HG02970 (cell line): ENCODE measurements at regions not wholly inside any gene's neighbourhood (a gene's known extent, or its start where the extent isn't known, plus 50 kb on each side); places are given as distances from the start of the nearest gene placed in this dataset.
A peak's percentile ranks its signal among the peaks of the same experiment; 100 is the strongest.

Experiments
- ATAC-seq: cut with Tn5 transposase; IDR thresholded peaks from one replicate; pipeline ENCODE4 v1.9.1; 2021; ENCODE audit warnings: mild to moderate bottlenecking, moderate library complexity, moderate number of reproducible peaks; ENCODE audit not compliant: unreplicated experiment, low FRiP score

DNA sequence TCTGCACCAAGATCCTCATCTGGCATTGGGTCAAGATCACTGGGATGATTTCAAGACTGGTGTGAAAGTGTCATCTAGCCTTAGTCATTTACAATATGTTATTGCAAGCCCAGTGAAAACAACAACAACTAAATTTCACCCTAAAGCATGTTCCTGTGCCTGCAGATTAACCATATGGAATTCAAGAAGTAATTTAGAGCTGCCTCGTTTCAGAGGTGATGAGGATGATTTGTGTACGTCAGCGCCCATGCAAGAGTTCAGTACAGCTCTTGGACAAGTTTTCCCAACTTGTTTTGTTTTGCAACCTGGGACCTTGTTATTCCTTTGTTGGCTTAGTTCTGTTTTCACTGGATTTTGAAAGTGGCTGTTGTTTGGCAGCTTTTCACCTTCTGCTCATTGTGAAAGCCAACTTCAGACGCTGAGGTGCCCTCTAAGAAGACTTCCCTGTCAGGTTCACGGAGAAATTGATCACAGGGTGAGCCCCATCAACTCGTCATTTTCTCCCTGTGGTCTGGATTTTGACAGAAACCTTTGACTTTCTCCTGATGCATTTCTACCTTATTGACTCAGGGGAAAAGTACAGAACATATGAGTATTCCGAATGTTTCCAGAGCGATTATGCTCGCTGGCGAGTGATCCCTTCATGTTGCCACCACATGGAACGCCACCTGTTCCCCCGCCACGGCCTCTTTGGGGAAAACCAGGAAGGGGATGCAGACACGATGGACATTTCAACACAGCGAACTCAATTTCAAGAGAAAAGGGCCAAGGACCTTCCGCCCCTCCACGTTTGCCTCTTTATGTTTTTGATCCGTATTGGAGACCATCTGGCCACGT is 85.6 kb downstream of the FOXL1 start:
- no peak for ATAC-seq

- peak; percentile 79 for ATAC-seq
These were observed 86.4 kb downstream of the FOXL1 start for GRCh38 chr16:86664522-86665318.

GRCh38 chr16:86665319-86665675 is 86.9 kb downstream of the FOXL1 start:
- no peak for ATAC-seq

- ATAC-seq, result no peak
These were observed 87.6 kb downstream of the FOXL1 start for GRCh38 chr16:86665929-86666328.

- no peak for ATAC-seq
These were observed 88.7 kb downstream of the FOXL1 start for GRCh38 chr16:86667035-86667434.

GRCh38 chr16:86668136-86668910 is 90.0 kb downstream of the FOXL1 start:
- no peak for ATAC-seq

DNA sequence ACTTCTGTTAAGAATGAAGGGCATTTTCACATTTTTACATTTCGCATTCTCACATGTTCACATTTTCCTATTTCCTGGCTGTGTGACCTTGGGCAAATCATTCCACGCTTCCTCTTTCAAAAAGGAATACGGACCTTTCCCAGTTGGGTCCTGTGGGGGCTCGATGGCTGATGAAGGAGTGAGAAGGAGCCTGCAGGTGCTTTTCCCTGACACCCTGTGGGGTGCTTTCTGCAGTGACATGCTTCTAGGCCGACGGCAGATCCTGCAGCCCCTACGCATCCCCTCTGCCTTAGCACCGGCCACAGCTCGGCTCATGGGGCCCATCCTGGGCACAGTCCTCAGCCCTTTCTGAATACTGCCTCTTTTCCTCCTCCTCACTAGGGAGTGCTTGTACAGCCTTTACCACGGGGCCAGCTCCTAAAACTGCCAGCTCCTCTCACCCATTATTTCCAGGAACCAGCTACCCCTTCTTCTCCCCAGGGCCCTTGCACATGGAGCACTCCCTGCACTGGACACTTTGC is 91.0 kb downstream of the FOXL1 start:
- no peak for ATAC-seq

- ATAC-seq, result no peak
These were observed 91.8 kb downstream of the FOXL1 start for GRCh38 chr16:86669937-86670749.

DNA sequence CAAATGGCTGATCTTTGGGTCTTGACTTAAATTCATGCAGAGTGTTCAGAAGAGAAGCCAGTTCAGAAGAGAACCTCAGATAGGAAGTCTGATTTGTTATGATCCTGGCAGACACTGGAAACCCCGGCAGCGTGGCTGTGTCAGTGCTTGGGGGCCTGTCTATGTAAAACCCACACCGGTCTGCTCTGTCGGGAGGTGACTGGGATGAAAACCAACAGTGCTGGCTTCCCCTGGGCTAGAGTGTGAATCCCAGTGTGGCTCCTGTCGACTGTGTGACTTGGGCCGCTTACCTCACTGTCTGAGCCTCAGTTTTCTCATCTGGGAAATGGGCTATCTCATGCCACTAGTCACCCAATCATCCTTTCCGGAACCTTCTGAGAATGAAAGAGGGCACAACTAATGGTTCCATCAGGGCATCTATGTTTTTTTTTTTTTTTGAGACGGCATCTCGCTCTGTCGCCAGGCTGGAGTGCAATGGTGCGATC is 92.4 kb downstream of the FOXL1 start:
- no peak for ATAC-seq

DNA sequence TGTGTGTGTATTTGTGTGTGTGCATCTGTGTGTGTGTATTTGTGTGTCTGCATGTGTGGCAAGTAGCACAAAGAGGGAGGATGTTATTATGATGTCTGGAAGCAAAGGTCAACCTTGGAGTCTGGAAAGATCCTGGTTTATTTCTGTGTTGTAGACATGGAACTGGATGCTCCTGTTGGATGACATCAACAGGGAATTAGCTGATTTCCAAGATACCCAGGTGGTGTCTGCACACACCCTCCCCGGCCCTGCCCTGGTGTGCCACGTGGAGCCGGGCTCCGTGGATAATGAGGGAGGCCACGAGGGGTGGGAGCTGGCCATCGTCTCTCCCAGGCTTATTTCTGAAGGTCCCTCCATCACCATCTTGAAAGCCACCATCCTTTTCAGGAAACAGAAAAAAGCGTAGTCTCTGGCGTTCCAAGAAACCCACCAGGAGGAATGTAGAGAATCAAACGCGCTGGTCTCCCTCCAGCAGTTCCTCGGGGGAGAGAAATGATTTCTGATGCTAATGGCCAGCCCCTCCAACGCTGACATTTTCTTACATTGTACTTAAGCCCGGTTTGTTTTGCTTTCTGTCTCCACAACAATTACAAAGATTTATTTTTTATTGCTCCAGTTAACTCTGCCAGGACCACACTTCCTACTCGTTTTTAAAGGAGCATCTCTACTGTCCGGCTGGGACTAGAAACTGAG is 93.3 kb downstream of the FOXL1 start:
- no peak for ATAC-seq

DNA sequence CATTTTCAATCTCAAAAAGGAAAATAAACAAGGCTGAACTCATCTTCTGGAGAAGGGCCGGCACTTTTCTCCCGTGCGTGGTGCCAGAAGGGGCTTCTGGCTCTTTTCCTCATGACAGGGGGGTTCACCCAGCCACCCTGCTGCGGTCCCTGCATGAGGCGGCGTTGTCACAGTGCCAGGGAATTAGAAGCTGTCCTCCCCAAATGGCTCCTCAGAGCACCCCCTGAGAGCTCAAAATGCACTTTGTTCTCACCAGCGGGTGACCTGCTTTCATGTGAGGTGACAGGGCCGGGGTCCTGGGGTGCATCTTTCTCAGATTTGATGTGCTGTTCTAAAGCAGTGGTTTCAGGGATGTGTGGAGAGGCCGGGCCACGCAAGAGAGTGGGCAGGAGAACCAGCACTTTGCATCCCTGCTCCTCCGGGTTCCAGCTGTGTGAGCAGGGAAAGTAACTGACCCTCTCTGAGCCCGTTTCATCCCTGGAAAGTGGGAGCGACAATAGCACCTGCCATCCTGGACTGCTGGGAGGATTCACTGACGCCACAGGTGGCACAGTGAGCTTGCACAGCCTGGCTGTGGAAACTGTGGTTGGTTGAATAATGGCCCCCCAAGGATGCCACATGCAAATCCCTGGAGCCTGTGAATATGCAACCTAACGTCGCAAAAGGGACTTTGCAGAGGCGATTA is 94.0 kb downstream of the FOXL1 start:
- ATAC-seq, result no peak

DNA sequence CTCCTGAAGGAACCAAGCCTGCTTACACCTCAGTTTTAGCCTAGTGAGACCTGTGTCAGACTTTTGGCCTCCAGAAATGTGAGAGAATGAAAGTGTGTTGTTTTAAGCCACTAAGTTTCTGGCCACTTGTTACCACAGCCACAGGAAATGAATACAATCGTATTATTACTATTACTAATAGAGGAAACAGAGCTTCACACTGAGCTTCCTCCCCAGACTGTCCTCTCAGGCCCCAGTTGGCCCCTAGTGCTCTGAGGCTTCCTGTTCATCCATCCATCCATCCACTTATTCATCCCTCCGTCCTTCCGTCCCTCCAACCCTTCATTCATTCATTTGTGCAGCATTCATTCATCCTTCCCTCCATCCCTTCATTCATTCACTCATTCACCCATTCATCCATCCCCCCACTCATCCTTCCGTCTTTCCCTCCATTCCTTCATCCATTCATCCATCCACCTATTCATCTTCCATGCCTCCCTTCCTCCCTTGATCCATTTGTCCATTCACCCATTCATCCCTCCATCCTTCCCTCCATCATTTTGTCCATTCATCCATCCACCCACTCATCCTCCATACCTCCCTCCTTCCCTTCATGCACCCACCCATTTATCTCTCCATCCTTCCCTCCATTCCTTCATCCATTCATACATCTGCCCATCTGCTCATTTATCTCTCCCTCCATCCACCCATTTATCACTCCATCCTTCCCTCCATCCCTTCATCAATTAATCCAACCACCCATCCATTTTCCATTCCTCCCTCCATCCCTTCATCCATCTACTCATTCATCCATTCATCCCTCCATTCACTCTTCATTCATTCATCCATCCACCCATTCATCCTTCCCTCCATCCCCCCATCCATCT is 95.0 kb downstream of the FOXL1 start:
- no peak for ATAC-seq

DNA sequence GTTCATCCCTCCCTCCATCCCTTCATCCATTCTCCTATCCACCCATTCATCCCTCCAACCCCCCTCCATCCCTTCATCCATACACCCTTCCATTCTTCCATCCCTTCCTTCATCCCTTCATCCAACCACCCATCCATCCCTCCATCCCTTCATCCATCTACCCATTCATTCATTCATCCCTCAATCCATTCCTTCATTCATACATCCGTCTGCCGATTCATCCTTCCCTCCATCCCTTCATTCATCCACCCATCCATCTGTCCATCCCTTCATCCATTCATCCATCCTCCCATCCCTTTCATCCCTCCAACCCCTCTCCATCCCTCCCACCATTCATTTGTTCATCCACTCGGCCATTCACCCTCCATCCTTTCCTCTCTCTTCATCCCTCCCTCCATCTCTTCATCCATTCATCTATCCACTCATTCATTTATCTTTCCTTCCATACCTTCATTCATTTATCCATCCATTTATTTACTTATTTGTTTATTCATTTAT is 95.7 kb downstream of the FOXL1 start:
- ATAC-seq, result no peak

GRCh38 chr16:86676254-86676670 is 97.9 kb downstream of the FOXL1 start:
- no peak for ATAC-seq

- ATAC-seq, result no peak
These were observed 101.1 kb downstream of the FOXL1 start for GRCh38 chr16:86679490-86679889.

GRCh38 chr16:86680162-86680561 is 101.8 kb downstream of the FOXL1 start:
- ATAC-seq, result no peak

GRCh38 chr16:86680661-86681030 is 102.3 kb downstream of the FOXL1 start:
- no peak for ATAC-seq
